ENCODE measurements at regions not wholly inside any gene's neighbourhood (a gene's known extent, or its start where the extent isn't known, plus 50 kb on each side); places are given as distances from the start of the nearest gene placed in this dataset.

- DNase-seq (ENCODE audit: low read depth): no peak
Observed at GRCh38 chr14:76603713-76604112, 157.6 kb upstream of the VASH1 start.

GRCh38 chr14:76607510-76607909, 153.8 kb upstream of the VASH1 start:
- DNase-seq (ENCODE audit: low read depth): no peak

- DNase-seq (ENCODE audit: low read depth): no peak
Observed at GRCh38 chr14:76612654-76613053, 148.6 kb upstream of the VASH1 start.

GRCh38 chr14:76613616-76614015, 147.7 kb upstream of the VASH1 start:
- DNase-seq (ENCODE audit: low read depth): no peak

GRCh38 chr14:76615331-76615730, 145.9 kb upstream of the VASH1 start:
- no peak for DNase-seq (ENCODE audit: low read depth)

GRCh38 chr14:76617440-76617839, 143.8 kb upstream of the VASH1 start:
- no peak for DNase-seq (ENCODE audit: low read depth)

GRCh38 chr14:76636602-76637001, 124.7 kb upstream of the VASH1 start:
- no peak for DNase-seq (ENCODE audit: low read depth)

GRCh38 chr14:76638841-76639240, 122.4 kb upstream of the VASH1 start:
- no peak for DNase-seq (ENCODE audit: low read depth)

GRCh38 chr14:76639606-76640229, 121.5 kb upstream of the VASH1 start:
- DNase-seq (ENCODE audit: low read depth): no peak

- no peak for DNase-seq (ENCODE audit: low read depth)
Observed at GRCh38 chr14:76640923-76641395, 120.3 kb upstream of the VASH1 start.

- no peak for DNase-seq (ENCODE audit: low read depth)
Observed at GRCh38 chr14:76641541-76641940, 119.7 kb upstream of the VASH1 start.

GRCh38 chr14:76643887-76644286, 117.4 kb upstream of the VASH1 start:
- DNase-seq (ENCODE audit: low read depth): no peak

- DNase-seq (ENCODE audit: low read depth): no peak
Observed at GRCh38 chr14:76644855-76645518, 116.3 kb upstream of the VASH1 start.

GRCh38 chr14:76647697-76648298, 113.5 kb upstream of the VASH1 start:
- DNase-seq (ENCODE audit: low read depth): no peak

GRCh38 chr14:76651410-76652055, 109.7 kb upstream of the VASH1 start:
- DNase-seq (ENCODE audit: low read depth): no peak

- DNase-seq (ENCODE audit: low read depth): no peak
Observed at GRCh38 chr14:76653875-76654572, 107.2 kb upstream of the VASH1 start.

GRCh38 chr14:76654573-76655108, 106.6 kb upstream of the VASH1 start:
- DNase-seq (ENCODE audit: low read depth): no peak

GRCh38 chr14:76655331-76655730, 105.9 kb upstream of the VASH1 start:
- no peak for DNase-seq (ENCODE audit: low read depth)

- DNase-seq (ENCODE audit: low read depth): no peak
Observed at GRCh38 chr14:76656592-76656991, 104.7 kb upstream of the VASH1 start.

GRCh38 chr14:76657404-76657803, 103.9 kb upstream of the VASH1 start:
- DNase-seq (ENCODE audit: low read depth): no peak

- no peak for DNase-seq (ENCODE audit: low read depth)
Observed at GRCh38 chr14:76657846-76658245, 103.4 kb upstream of the VASH1 start.

- DNase-seq (ENCODE audit: low read depth): no peak
Observed at GRCh38 chr14:76662580-76662979, 98.7 kb upstream of the VASH1 start.

Measured in HS-27A (cell line).